ENCODE measurements at regions not wholly inside any gene's neighbourhood (a gene's known extent, or its start where the extent isn't known, plus 50 kb on each side); places are given as distances from the start of the nearest gene placed in this dataset.

DNA sequence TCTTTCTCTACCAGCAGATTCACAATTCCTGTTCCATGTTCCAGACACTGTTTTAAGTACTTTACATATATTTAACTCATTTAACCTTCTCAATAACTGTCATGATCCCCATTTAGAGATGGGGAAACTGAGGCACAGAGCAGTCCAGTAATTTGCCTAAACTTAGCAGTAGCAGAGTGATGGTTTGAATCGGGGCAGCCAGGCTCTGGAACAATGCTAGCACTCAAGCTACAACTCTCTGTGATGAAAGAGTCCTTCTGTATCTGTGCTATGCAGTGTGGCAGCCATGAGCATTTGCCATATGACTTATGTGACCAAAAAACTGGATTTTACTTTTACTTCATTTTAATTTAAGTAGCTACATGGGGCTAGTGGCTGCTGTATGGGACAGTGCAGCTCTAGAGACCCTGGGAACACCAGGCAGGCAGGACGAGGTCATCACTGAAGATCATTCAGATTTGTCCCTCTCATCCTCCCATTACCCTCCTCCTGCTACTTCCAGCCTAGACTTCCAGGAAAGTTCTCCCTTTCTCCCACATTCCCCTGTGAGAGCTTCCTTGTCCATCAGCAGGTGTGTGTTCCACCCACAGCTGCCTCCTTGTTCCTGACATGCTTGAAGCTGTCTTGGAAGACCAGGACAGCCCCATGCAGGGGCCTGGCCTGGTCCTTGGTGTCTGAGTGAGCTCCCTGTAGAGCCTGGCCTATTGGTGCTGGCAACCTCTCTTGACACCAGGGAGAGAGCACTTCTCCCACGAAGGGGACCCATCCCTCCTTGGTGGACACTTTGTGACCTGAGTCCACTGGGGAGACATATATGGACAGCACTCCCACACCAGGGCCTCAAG, 157.0 kb downstream of the MRPL14 start:
- no peak for TF ChIP-seq TCF7L2 (IDR thresholded peaks at IDR 0.05; ENCODE audit: borderline replicate concordance, extremely low read depth, insufficient read depth, insufficient read length)
- no peak for TF ChIP-seq POLR2AphosphoS5 (IDR thresholded peaks at IDR 0.05; ENCODE audit: low read depth, low read length)
- no peak for TF ChIP-seq SIN3A (IDR thresholded peaks at IDR 0.05; ENCODE audit: low read depth)
- TF ChIP-seq EZH2 (IDR thresholded peaks at IDR 0.05): no peak
- TF ChIP-seq FOSL1 (IDR thresholded peaks at IDR 0.05; ENCODE audit: low read depth): no peak
- TF ChIP-seq CEBPB (IDR thresholded peaks at IDR 0.05; ENCODE audit: low read depth): no peak
- no peak for TF ChIP-seq YY1 (IDR thresholded peaks at IDR 0.05; ENCODE audit: extremely low read depth, insufficient replicate concordance, low read depth, low read length)
- TF ChIP-seq JUND (IDR thresholded peaks at IDR 0.05): no peak
- TF ChIP-seq, protein P1, sequence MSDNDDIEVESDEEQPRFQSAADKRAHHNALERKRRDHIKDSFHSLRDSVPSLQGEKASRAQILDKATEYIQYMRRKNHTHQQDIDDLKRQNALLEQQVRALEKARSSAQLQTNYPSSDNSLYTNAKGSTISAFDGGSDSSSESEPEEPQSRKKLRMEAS (IDR thresholded peaks at IDR 0.05): no peak
- TF ChIP-seq ZBTB33 (IDR thresholded peaks at IDR 0.05; ENCODE audit: extremely low read depth, insufficient replicate concordance, low read length): no peak
- TF ChIP-seq SRF (IDR thresholded peaks at IDR 0.05; ENCODE audit: low read depth): no peak
- TF ChIP-seq, protein P2, sequence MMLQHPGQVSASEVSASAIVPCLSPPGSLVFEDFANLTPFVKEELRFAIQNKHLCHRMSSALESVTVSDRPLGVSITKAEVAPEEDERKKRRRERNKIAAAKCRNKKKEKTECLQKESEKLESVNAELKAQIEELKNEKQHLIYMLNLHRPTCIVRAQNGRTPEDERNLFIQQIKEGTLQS (IDR thresholded peaks at IDR 0.05): no peak
- TF ChIP-seq EGR1 (IDR thresholded peaks at IDR 0.05; ENCODE audit: low read depth): no peak
- no peak for TF ChIP-seq ELF1 (IDR thresholded peaks at IDR 0.05; ENCODE audit: borderline replicate concordance, low read depth)
- no peak for TF ChIP-seq EZH2phosphoT487 (IDR thresholded peaks at IDR 0.05; ENCODE audit: borderline replicate concordance)
- no peak for TF ChIP-seq RAD21 (IDR thresholded peaks at IDR 0.05; ENCODE audit: low read depth)
- no peak for TF ChIP-seq ZFX (IDR thresholded peaks at IDR 0.05)
- no peak overlapping the region for H3K4me2 ChIP-seq (ENCODE audit: low read length)
- DNase-seq (ENCODE audit: low read depth, low spot score): no peak
- no peak overlapping the region for H3K27ac ChIP-seq (ENCODE audit: low read depth, low read length)
- no peaks in the 10 kb centered on the region for H4K20me1 ChIP-seq (ENCODE audit: insufficient read depth)
- ChIA-PET CTCF (no interaction called here), POLR2A (no interaction called here), RAD21 (ENCODE audit: low non-redundant PET in 1 of 2, low total read pairs in 2 of 2, uncharacterized antibody in 2 of 2, unreplicated experiment in 2 of 2) (no interaction called here)
- no peak overlapping the region for H3K4me3 ChIP-seq (replicated peaks in 1 of 2; ENCODE audit: low read depth in 1 of 2, low read length in 2 of 2)
- no peaks in the 10 kb centered on the region for H3K27me3 ChIP-seq (ENCODE audit: insufficient read depth, low read length)
- no peaks in the 10 kb centered on the region for H3K79me2 ChIP-seq (ENCODE audit: insufficient read depth, low read length)
- no peaks in the 10 kb centered on the region for H3K9me2 ChIP-seq (ENCODE audit: insufficient read depth)
- no TSS peak for BruUV-seq (replicated peaks)
- H2AFZ ChIP-seq (ENCODE audit: low read depth, low read length, poor library complexity, severe bottlenecking): no peak overlapping the region
- H3K36me3 ChIP-seq (ENCODE audit: control insufficient read depth in 1 of 2, insufficient read depth in 2 of 2, low read length in 2 of 2): no peaks in the 10 kb centered on the region
- no peak overlapping the region for H3K9ac ChIP-seq (ENCODE audit: low read length)
- intact Hi-C loops (cut with micrococcal nuclease): no loop called here
- H3K9me3 ChIP-seq (ENCODE audit: control insufficient read depth in 1 of 2, insufficient read depth in 1 of 2, low read depth in 1 of 2, low read length in 2 of 2): no peaks in the 10 kb centered on the region
- no peak for ATAC-seq
- no peaks in the 10 kb centered on the region for H3K4me1 ChIP-seq (ENCODE audit: control insufficient read depth in 1 of 2, insufficient read depth in 2 of 2, low read length in 2 of 2)

All from HCT116 (cell line).